Activated T-helper 1 cell treated with anti-CD3 and anti-CD28 coated beads, Interleukin-12 subunit alpha, Interleukin-12 subunit beta, Interleukin-2, Interleukin-4 antibody, amounts not matched to agents 30 ng/mL and 10 ng/mL and 1 ng/mL, durations not matched to agents 14 hours and 24 hours and 36 hours (primary cell): ENCODE measurements at regions not wholly inside any gene's neighbourhood (a gene's known extent, or its start where the extent isn't known, plus 50 kb on each side); places are given as distances from the start of the nearest gene placed in this dataset.

Experiments used
- DNase-seq: peaks from one replicate; pipeline ENCODE4 v3.0.0; 2021; ENCODE audit warnings: low spot score
- H3K27ac Mint-ChIP-seq: one replicate; pipeline ENCODE4 v1.8.0; 2021; ENCODE audit warnings: mild to moderate bottlenecking, mixed read lengths
- H3K27me3 Mint-ChIP-seq: one replicate; pipeline ENCODE4 v1.8.0; 2022; ENCODE audit warnings: mild to moderate bottlenecking, moderate library complexity, mixed read lengths; ENCODE audit not compliant: insufficient read depth
- H3K36me3 Mint-ChIP-seq: one replicate; pipeline ENCODE4 v1.8.0; 2021; ENCODE audit warnings: low read depth, mixed read lengths
- H3K4me1 Mint-ChIP-seq: one replicate; pipeline ENCODE4 v1.8.0; 2021; ENCODE audit warnings: low read depth, mixed read lengths
- H3K4me3 Mint-ChIP-seq: one replicate; pipeline ENCODE4 v1.8.0; 2021; ENCODE audit warnings: mild to moderate bottlenecking, moderate library complexity, mixed read lengths
- H3K9me3 Mint-ChIP-seq: one replicate; pipeline ENCODE4 v1.8.0; 2021; ENCODE audit warnings: mixed read lengths
- intact Hi-C: fragments of 100-400 bp; cut with micrococcal nuclease; formaldehyde crosslinking; loops from one replicate; pipeline ENCODE4 v1.15.1; 2024

- DNase-seq: no peak
- Mint-ChIP-seq H3K4me1 (no peaks in the 10 kb centered on the region), H3K4me3 (no peak overlapping the region), H3K36me3 (no peaks in the 10 kb centered on the region), H3K9me3 (peaks cover 16% of the 10 kb centered on the region), H3K27ac (no peak overlapping the region), H3K27me3 (no peaks in the 10 kb centered on the region)
- intact Hi-C loops: no loop called here
Observed at GRCh38 chr12:61384511-61384910, 875.7 kb upstream of the USP15 start.

- no peaks in the 10 kb centered on the region for H3K36me3 Mint-ChIP-seq
- H3K27ac Mint-ChIP-seq: no peak overlapping the region
- DNase-seq: no peak
- H3K4me1 Mint-ChIP-seq: no peaks in the 10 kb centered on the region
- intact Hi-C loops: no loop called here
- H3K4me3 Mint-ChIP-seq: no peak overlapping the region
- H3K9me3 Mint-ChIP-seq: peaks cover 22% of the 10 kb centered on the region
- H3K27me3 Mint-ChIP-seq: no peaks in the 10 kb centered on the region
Observed at GRCh38 chr12:61385771-61386170, 874.4 kb upstream of the USP15 start.

- H3K36me3 Mint-ChIP-seq: no peaks in the 10 kb centered on the region
- intact Hi-C loops: no loop called here
- no peaks in the 10 kb centered on the region for H3K27me3 Mint-ChIP-seq
- H3K27ac Mint-ChIP-seq: no peak overlapping the region
- DNase-seq: no peak
- no peaks in the 10 kb centered on the region for H3K4me1 Mint-ChIP-seq
- H3K9me3 Mint-ChIP-seq: no peaks in the 10 kb centered on the region
- H3K4me3 Mint-ChIP-seq: no peak overlapping the region
Observed at GRCh38 chr12:61397668-61398067, 862.5 kb upstream of the USP15 start.

- DNase-seq: no peak
- Mint-ChIP-seq H3K27ac (no peak overlapping the region), H3K9me3 (no peaks in the 10 kb centered on the region), H3K4me3 (no peak overlapping the region), H3K4me1 (no peaks in the 10 kb centered on the region), H3K27me3 (no peaks in the 10 kb centered on the region), H3K36me3 (no peaks in the 10 kb centered on the region)
- intact Hi-C loops: no loop called here
Observed at GRCh38 chr12:61412201-61412600, 848.0 kb upstream of the USP15 start.

GRCh38 chr12:61414470-61414869, 845.7 kb upstream of the USP15 start:
- H3K4me3 Mint-ChIP-seq: no peak overlapping the region
- DNase-seq: no peak

GRCh38 chr12:61422786-61423185, 837.4 kb upstream of the USP15 start:
- intact Hi-C loops: no loop called here
- Mint-ChIP-seq H3K27ac (no peak overlapping the region), H3K27me3 (no peaks in the 10 kb centered on the region), H3K36me3 (no peaks in the 10 kb centered on the region), H3K4me3 (no peak overlapping the region), H3K4me1 (no peaks in the 10 kb centered on the region), H3K9me3 (peaks cover 10% of the 10 kb centered on the region)
- no peak for DNase-seq

More at GRCh38 chr12:61414470-61414869, 845.7 kb upstream of the USP15 start:
- H3K4me1 Mint-ChIP-seq: no peaks in the 10 kb centered on the region
- H3K27ac Mint-ChIP-seq: no peak overlapping the region
- H3K9me3 Mint-ChIP-seq: no peaks in the 10 kb centered on the region
- no peaks in the 10 kb centered on the region for H3K36me3 Mint-ChIP-seq
- intact Hi-C loops: no loop called here
- no peaks in the 10 kb centered on the region for H3K27me3 Mint-ChIP-seq

GRCh38 chr12:61452076-61452475, 808.1 kb upstream of the USP15 start:
- Mint-ChIP-seq H3K36me3 (no peaks in the 10 kb centered on the region), H3K4me3 (no peak overlapping the region), H3K27me3 (no peaks in the 10 kb centered on the region), H3K27ac (no peak overlapping the region), H3K4me1 (no peaks in the 10 kb centered on the region), H3K9me3 (no peaks in the 10 kb centered on the region)
- intact Hi-C loops: no loop called here
- DNase-seq: no peak

GRCh38 chr12:61487728-61488127, 772.5 kb upstream of the USP15 start:
- Mint-ChIP-seq H3K36me3 (no peaks in the 10 kb centered on the region), H3K9me3 (peaks cover 4% of the 10 kb centered on the region), H3K4me1 (no peaks in the 10 kb centered on the region), H3K27ac (no peak overlapping the region), H3K27me3 (no peaks in the 10 kb centered on the region), H3K4me3 (no peak overlapping the region)
- intact Hi-C loops: no loop called here
- no peak for DNase-seq

- DNase-seq: no peak
- Mint-ChIP-seq H3K4me1 (no peaks in the 10 kb centered on the region), H3K9me3 (no peaks in the 10 kb centered on the region), H3K4me3 (no peak overlapping the region), H3K27me3 (no peaks in the 10 kb centered on the region), H3K36me3 (no peaks in the 10 kb centered on the region), H3K27ac (no peak overlapping the region)
- intact Hi-C loops: no loop called here
Observed at GRCh38 chr12:61490526-61491498, 769.4 kb upstream of the USP15 start.

- DNase-seq: no peak
- H3K4me3 Mint-ChIP-seq: no peak overlapping the region
- H3K36me3 Mint-ChIP-seq: no peaks in the 10 kb centered on the region
- no peaks in the 10 kb centered on the region for H3K9me3 Mint-ChIP-seq
- intact Hi-C loops: no loop called here
- no peaks in the 10 kb centered on the region for H3K27me3 Mint-ChIP-seq
- H3K4me1 Mint-ChIP-seq: no peaks in the 10 kb centered on the region
- no peak overlapping the region for H3K27ac Mint-ChIP-seq
Observed at GRCh38 chr12:61502179-61502578, 758.0 kb upstream of the USP15 start.

GRCh38 chr12:61504396-61505080, 755.7 kb upstream of the USP15 start:
- no peak overlapping the region for H3K4me3 Mint-ChIP-seq
- intact Hi-C loops: no loop called here
- no peaks in the 10 kb centered on the region for H3K9me3 Mint-ChIP-seq

GRCh38 chr12:61513499-61513898, 746.7 kb upstream of the USP15 start:
- H3K4me1 Mint-ChIP-seq: no peaks in the 10 kb centered on the region
- H3K4me3 Mint-ChIP-seq: no peak overlapping the region
- no peaks in the 10 kb centered on the region for H3K9me3 Mint-ChIP-seq
- no peak overlapping the region for H3K27ac Mint-ChIP-seq
- H3K27me3 Mint-ChIP-seq: no peaks in the 10 kb centered on the region
- no peaks in the 10 kb centered on the region for H3K36me3 Mint-ChIP-seq
- no peak for DNase-seq
- intact Hi-C loops: no loop called here

More at GRCh38 chr12:61504396-61505080, 755.7 kb upstream of the USP15 start:
- Mint-ChIP-seq H3K27ac (no peak overlapping the region), H3K4me1 (no peaks in the 10 kb centered on the region), H3K36me3 (no peaks in the 10 kb centered on the region), H3K27me3 (no peaks in the 10 kb centered on the region)
- no peak for DNase-seq

GRCh38 chr12:61514016-61514415, 746.2 kb upstream of the USP15 start:
- DNase-seq: no peak
- intact Hi-C loops: no loop called here
- no peak overlapping the region for H3K27ac Mint-ChIP-seq
- H3K27me3 Mint-ChIP-seq: no peaks in the 10 kb centered on the region
- no peak overlapping the region for H3K4me3 Mint-ChIP-seq
- H3K9me3 Mint-ChIP-seq: no peaks in the 10 kb centered on the region
- H3K36me3 Mint-ChIP-seq: no peaks in the 10 kb centered on the region
- H3K4me1 Mint-ChIP-seq: no peaks in the 10 kb centered on the region
